Left ventricle myocardium inferior (tissue), 1 donor: ENCODE measurements at regions not wholly inside any gene's neighbourhood (a gene's known extent, or its start where the extent isn't known, plus 50 kb on each side); places are given as distances from the start of the nearest gene placed in this dataset.

Experiments used
- DNase-seq: peaks from one replicate; pipeline ENCODE4 v3.0.0-alpha.2; 2020
- H3K27ac ChIP-seq: fragments of 200-600 bp; replicated peaks from 2 replicates; pipeline ENCODE4 v1.8.0; 2021
- H3K27me3 ChIP-seq: fragments of 200-600 bp; 2 replicates; pipeline ENCODE4 v1.8.0; 2021; ENCODE audit warnings: low read depth
- H3K36me3 ChIP-seq: fragments of 200-600 bp; 2 replicates; pipeline ENCODE4 v1.8.0; 2021
- H3K4me1 ChIP-seq: fragments of 200-600 bp; 2 replicates; pipeline ENCODE4 v1.8.0; 2021
- H3K4me3 ChIP-seq: fragments of 200-600 bp; 2 replicates; pipeline ENCODE4 v1.8.0; 2021; ENCODE audit warnings: mild to moderate bottlenecking, moderate library complexity
- H3K9me3 ChIP-seq: fragments of 200-600 bp; replicated peaks from 2 replicates; pipeline ENCODE4 v1.8.0; 2021
- CTCF ChIP-seq: fragments of 200-600 bp; IDR thresholded peaks from 2 replicates; pipeline ENCODE4 v1.8.0; 2021; ENCODE audit warnings: antibody characterized with exemption, mild to moderate bottlenecking, borderline replicate concordance
- intact Hi-C: fragments of 100-400 bp; cut with micrococcal nuclease; formaldehyde crosslinking; loops from one replicate; pipeline ENCODE4 v1.11.0; 2022
- donor health status: DM: no; HTN: yes; CAD: no; lungs with severe emphysema.

GRCh38 chr2:14977021-14977420 is 344.5 kb downstream of the LRATD1 start:
- H3K9me3 ChIP-seq, result no peaks in the 10 kb centered on the region
- TF ChIP-seq CTCF, result no peak
- intact Hi-C loops, result no loop called here
- H3K4me3 ChIP-seq, result no peak overlapping the region
- H3K27ac ChIP-seq, result no peak overlapping the region
- no peaks in the 10 kb centered on the region for H3K4me1 ChIP-seq
- no peak for DNase-seq
- H3K27me3 ChIP-seq, result no peaks in the 10 kb centered on the region
- H3K36me3 ChIP-seq, result no peaks in the 10 kb centered on the region

- Histone ChIP-seq H3K4me3 (no peak overlapping the region), H3K9me3 (no peaks in the 10 kb centered on the region), H3K36me3 (no peaks in the 10 kb centered on the region), H3K27me3 (no peaks in the 10 kb centered on the region), H3K4me1 (no peaks in the 10 kb centered on the region), H3K27ac (no peak overlapping the region)
- intact Hi-C loops, result no loop called here
- no peak for DNase-seq
- TF ChIP-seq CTCF, result no peak
These were observed 346.3 kb downstream of the LRATD1 start for GRCh38 chr2:14978845-14979244.

- H3K27me3 ChIP-seq, result no peaks in the 10 kb centered on the region
- no peak overlapping the region for H3K27ac ChIP-seq
- intact Hi-C loops, result no loop called here
- H3K36me3 ChIP-seq, result no peaks in the 10 kb centered on the region
- no peak for DNase-seq
- TF ChIP-seq CTCF, result no peak
- H3K4me3 ChIP-seq, result no peak overlapping the region
- no peaks in the 10 kb centered on the region for H3K4me1 ChIP-seq
- no peaks in the 10 kb centered on the region for H3K9me3 ChIP-seq
These were observed 350.3 kb downstream of the LRATD1 start for GRCh38 chr2:14982790-14983189.

- no peak for TF ChIP-seq CTCF
- Histone ChIP-seq H3K36me3 (no peaks in the 10 kb centered on the region), H3K4me1 (no peaks in the 10 kb centered on the region), H3K27me3 (no peaks in the 10 kb centered on the region), H3K4me3 (no peak overlapping the region), H3K9me3 (no peaks in the 10 kb centered on the region), H3K27ac (no peak overlapping the region)
- no peak for DNase-seq
- intact Hi-C loops, result no loop called here
These were observed 356.1 kb downstream of the LRATD1 start for GRCh38 chr2:14988600-14988999.

GRCh38 chr2:14991723-14992122 is 359.2 kb downstream of the LRATD1 start:
- H3K4me3 ChIP-seq, result no peak overlapping the region
- H3K27ac ChIP-seq, result no peak overlapping the region
- H3K36me3 ChIP-seq, result no peaks in the 10 kb centered on the region
- DNase-seq, result no peak
- H3K27me3 ChIP-seq, result no peaks in the 10 kb centered on the region
- no peaks in the 10 kb centered on the region for H3K9me3 ChIP-seq
- intact Hi-C loops, result no loop called here
- no peak for TF ChIP-seq CTCF
- no peaks in the 10 kb centered on the region for H3K4me1 ChIP-seq

GRCh38 chr2:14994721-14995120 is 362.2 kb downstream of the LRATD1 start:
- H3K9me3 ChIP-seq, result no peaks in the 10 kb centered on the region
- H3K27ac ChIP-seq, result no peak overlapping the region

More at GRCh38 chr2:14994721-14995120, 362.2 kb downstream of the LRATD1 start:
- DNase-seq, result no peak
- intact Hi-C loops, result no loop called here
- Histone ChIP-seq H3K36me3 (no peaks in the 10 kb centered on the region), H3K4me1 (no peaks in the 10 kb centered on the region), H3K27me3 (no peaks in the 10 kb centered on the region), H3K4me3 (no peak overlapping the region)
- TF ChIP-seq CTCF, result no peak
